Colonic mucosa (tissue), 4 donors: ENCODE measurements at regions not wholly inside any gene's neighbourhood (a gene's known extent, or its start where the extent isn't known, plus 50 kb on each side); places are given as distances from the start of the nearest gene placed in this dataset.

Source experiments
- DNase-seq: peaks from one replicate; pipeline ENCODE4 v3.0.0-alpha.2; 2020
- H3K27ac ChIP-seq: fragments of 200-600 bp; one replicate; pipeline ENCODE4 v1.8.0; 2021
- H3K27me3 ChIP-seq: fragments of 200-600 bp; one replicate; pipeline ENCODE4 v1.8.0; 2021
- H3K36me3 ChIP-seq: fragments of 200-600 bp; one replicate; pipeline ENCODE4 v1.8.0; 2021
- H3K4me1 ChIP-seq: fragments of 200-600 bp; one replicate; pipeline ENCODE4 v1.8.0; 2021; ENCODE audit warnings: mild to moderate bottlenecking
- H3K4me3 ChIP-seq: fragments of 200-600 bp; one replicate; pipeline ENCODE4 v1.8.0; 2021
- H3K9ac ChIP-seq, 2 donors: one replicate each; pipeline ENCODE4 v1.7.0; 2013; ENCODE audit warnings: control low read depth in 2 of 2, low read depth in 2 of 2, low read length in 2 of 2
- H3K9me3 ChIP-seq: fragments of 200-600 bp; one replicate; pipeline ENCODE4 v1.8.0; 2021
- intact Hi-C: fragments of 100-400 bp; cut with DNase I; formaldehyde crosslinking; loops from one replicate; pipeline ENCODE4 v1.14.1; 2022
- TF ChIP-seq, protein P1 (sequence below): fragments of 200-600 bp; IDR thresholded peaks from one replicate; pipeline ENCODE4 v1.8.0; 2022; ENCODE audit warnings: antibody characterized with exemption, mild to moderate bottlenecking
- donor health status: healthy.
- donor health status: DM: no; HTN: no; CAD: no.
- donor health status: DM: no; HTN: no; CAD: no.

GRCh38 chr4:181601103-181601502, 642.1 kb upstream of the TENM3 start:
- intact Hi-C loops = no loop called here
- Histone ChIP-seq H3K9ac (no peak overlapping the region), H3K9me3 (no peaks in the 10 kb centered on the region), H3K27me3 (no peaks in the 10 kb centered on the region), H3K27ac (no peak overlapping the region), H3K4me1 (no peaks in the 10 kb centered on the region), H3K4me3 (no peak overlapping the region), H3K36me3 (no peaks in the 10 kb centered on the region)
- TF ChIP-seq, protein P1, sequence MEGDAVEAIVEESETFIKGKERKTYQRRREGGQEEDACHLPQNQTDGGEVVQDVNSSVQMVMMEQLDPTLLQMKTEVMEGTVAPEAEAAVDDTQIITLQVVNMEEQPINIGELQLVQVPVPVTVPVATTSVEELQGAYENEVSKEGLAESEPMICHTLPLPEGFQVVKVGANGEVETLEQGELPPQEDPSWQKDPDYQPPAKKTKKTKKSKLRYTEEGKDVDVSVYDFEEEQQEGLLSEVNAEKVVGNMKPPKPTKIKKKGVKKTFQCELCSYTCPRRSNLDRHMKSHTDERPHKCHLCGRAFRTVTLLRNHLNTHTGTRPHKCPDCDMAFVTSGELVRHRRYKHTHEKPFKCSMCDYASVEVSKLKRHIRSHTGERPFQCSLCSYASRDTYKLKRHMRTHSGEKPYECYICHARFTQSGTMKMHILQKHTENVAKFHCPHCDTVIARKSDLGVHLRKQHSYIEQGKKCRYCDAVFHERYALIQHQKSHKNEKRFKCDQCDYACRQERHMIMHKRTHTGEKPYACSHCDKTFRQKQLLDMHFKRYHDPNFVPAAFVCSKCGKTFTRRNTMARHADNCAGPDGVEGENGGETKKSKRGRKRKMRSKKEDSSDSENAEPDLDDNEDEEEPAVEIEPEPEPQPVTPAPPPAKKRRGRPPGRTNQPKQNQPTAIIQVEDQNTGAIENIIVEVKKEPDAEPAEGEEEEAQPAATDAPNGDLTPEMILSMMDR = no peak
- DNase-seq = no peak

GRCh38 chr4:181604546-181604945, 638.7 kb upstream of the TENM3 start:
- no peak overlapping the region for H3K4me3 ChIP-seq
- H3K27ac ChIP-seq = no peak overlapping the region
- no peaks in the 10 kb centered on the region for H3K27me3 ChIP-seq
- H3K4me1 ChIP-seq = no peaks in the 10 kb centered on the region
- TF ChIP-seq, protein P1 = no peak
- intact Hi-C loops = no loop called here
- no peak for DNase-seq
- H3K9ac ChIP-seq = no peak overlapping the region
- H3K9me3 ChIP-seq = no peaks in the 10 kb centered on the region
- H3K36me3 ChIP-seq = no peaks in the 10 kb centered on the region

DNA sequence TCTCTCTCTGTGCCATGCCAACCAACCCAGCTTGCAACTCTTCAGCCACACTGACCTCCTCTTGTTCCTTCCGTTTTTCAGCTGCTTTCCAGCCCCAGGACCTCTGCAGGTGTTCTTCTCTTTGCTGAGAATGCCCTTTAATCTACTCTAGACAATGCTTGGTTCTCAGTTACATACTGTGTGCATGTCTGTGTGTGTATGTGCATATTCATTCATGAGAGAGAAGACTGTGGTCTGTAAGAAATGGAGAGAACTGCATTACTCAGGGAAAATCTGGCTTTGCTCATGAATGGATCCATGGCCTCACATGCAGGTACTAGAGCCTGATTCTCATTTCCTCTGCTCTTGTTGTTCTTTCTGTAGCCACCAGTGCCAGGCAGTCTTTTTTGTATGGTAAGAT, 636.9 kb upstream of the TENM3 start:
- TF ChIP-seq, protein P1 = no peak
- H3K27ac ChIP-seq = no peak overlapping the region
- H3K9me3 ChIP-seq = no peaks in the 10 kb centered on the region
- intact Hi-C loops = no loop called here
- H3K9ac ChIP-seq = no peak overlapping the region
- H3K27me3 ChIP-seq = no peaks in the 10 kb centered on the region
- no peaks in the 10 kb centered on the region for H3K36me3 ChIP-seq
- H3K4me3 ChIP-seq = no peak overlapping the region
- no peak for DNase-seq
- H3K4me1 ChIP-seq = no peaks in the 10 kb centered on the region

DNA sequence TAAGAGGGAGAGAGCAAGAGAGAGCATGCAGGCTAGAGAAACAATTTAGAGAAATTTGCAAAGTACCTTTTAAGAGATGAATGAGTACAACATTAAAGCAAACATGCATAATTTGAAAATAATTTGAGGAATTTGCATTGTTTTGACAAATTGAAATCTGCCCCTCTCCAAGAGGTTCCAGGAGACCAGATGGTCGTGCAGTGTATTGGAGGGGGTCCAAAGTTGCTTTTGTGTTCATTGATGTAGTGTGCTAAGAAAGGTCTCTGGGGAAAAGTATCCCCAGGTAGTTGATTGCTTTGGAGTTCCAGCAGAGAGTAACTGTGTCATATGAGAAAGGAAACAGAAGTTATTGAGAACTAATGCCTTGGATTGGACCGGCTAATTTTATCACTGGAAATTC, 635.0 kb upstream of the TENM3 start:
- TF ChIP-seq, protein P1 = no peak
- H3K36me3 ChIP-seq = no peaks in the 10 kb centered on the region
- no peak overlapping the region for H3K9ac ChIP-seq
- H3K9me3 ChIP-seq = no peaks in the 10 kb centered on the region
- DNase-seq = no peak
- no peaks in the 10 kb centered on the region for H3K27me3 ChIP-seq
- H3K4me1 ChIP-seq = no peaks in the 10 kb centered on the region
- intact Hi-C loops = no loop called here
- H3K27ac ChIP-seq = no peak overlapping the region
- H3K4me3 ChIP-seq = no peak overlapping the region

DNA sequence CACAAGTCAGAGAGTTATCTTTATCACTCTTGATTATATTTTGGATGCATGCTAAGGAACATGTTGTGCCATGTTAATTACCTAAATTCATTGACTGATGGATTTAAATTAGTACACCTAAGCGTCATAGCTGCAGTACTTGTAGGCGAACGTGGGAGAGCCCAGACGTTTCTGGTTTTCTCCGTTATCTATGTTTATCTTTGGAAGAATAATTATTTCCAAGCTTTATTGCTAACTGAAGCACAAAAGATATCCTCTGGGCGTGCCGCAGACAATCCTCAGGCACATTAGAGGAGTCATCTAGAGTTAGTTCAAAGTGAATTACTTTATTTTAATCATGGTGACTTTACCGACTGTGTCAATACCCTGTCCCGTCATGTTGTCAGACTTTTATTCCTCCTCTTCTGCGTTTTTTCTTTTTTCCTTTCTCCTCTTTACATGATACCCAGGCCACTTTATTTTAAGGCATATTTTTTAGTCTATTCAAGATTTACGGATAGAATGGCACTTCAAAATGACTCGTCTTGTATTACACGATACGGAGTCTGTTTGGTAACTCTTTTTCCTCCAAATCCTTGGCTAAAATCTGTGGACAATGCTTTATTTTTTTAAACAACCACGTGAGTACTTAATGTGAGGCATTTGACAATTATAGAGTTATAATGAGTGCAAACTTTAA, 632.0 kb upstream of the TENM3 start:
- H3K4me3 ChIP-seq = no peak overlapping the region
- no peak overlapping the region for H3K9ac ChIP-seq
- TF ChIP-seq, protein P1 = no peak
- no peaks in the 10 kb centered on the region for H3K36me3 ChIP-seq
- no peaks in the 10 kb centered on the region for H3K9me3 ChIP-seq
- no peaks in the 10 kb centered on the region for H3K4me1 ChIP-seq
- DNase-seq = no peak
- no peaks in the 10 kb centered on the region for H3K27me3 ChIP-seq
- intact Hi-C loops = no loop called here
- H3K27ac ChIP-seq = no peak overlapping the region
